WI38 (cell line): ENCODE measurements at regions not wholly inside any gene's neighbourhood (a gene's known extent, or its start where the extent isn't known, plus 50 kb on each side); places are given as distances from the start of the nearest gene placed in this dataset.

Experiments used
- H3K4me3 ChIP-seq: 2 replicates; pipeline ENCODE4 v1.5.1; 2011; ENCODE audit warnings: low read depth, mild to moderate bottlenecking, control low read depth, low read length
- CTCF ChIP-seq: IDR thresholded peaks from 2 replicates; pipeline ENCODE4 v1.5.1; 2012; ENCODE audit warnings: low read depth, mild to moderate bottlenecking, control low read depth, low read length

GRCh38 chr5:54702470-54702869, 184.9 kb downstream of the SNX18 start:
- H3K4me3 ChIP-seq, result peak overlapping the region; percentile 47
- no peak for TF ChIP-seq CTCF

GRCh38 chr5:54700986-54701578, 183.5 kb downstream of the SNX18 start:
- no peak overlapping the region for H3K4me3 ChIP-seq
- TF ChIP-seq CTCF, result no peak

GRCh38 chr5:54696931-54697330, 179.4 kb downstream of the SNX18 start:
- TF ChIP-seq CTCF, result no peak
- H3K4me3 ChIP-seq, result no peak overlapping the region

- no peak overlapping the region for H3K4me3 ChIP-seq
- no peak for TF ChIP-seq CTCF
Measured at GRCh38 chr5:54696346-54696745, 178.8 kb downstream of the SNX18 start.

- no peak for TF ChIP-seq CTCF
- no peak overlapping the region for H3K4me3 ChIP-seq
Measured at GRCh38 chr5:54695198-54695966, 177.8 kb downstream of the SNX18 start.

GRCh38 chr5:54693936-54694657, 176.5 kb downstream of the SNX18 start:
- TF ChIP-seq CTCF, result no peak
- H3K4me3 ChIP-seq, result no peak overlapping the region

GRCh38 chr5:54692631-54693030, 175.1 kb downstream of the SNX18 start:
- no peak overlapping the region for H3K4me3 ChIP-seq
- TF ChIP-seq CTCF, result no peak
